ENCODE measurements at regions not wholly inside any gene's neighbourhood (a gene's known extent, or its start where the extent isn't known, plus 50 kb on each side); places are given as distances from the start of the nearest gene placed in this dataset.

DNA sequence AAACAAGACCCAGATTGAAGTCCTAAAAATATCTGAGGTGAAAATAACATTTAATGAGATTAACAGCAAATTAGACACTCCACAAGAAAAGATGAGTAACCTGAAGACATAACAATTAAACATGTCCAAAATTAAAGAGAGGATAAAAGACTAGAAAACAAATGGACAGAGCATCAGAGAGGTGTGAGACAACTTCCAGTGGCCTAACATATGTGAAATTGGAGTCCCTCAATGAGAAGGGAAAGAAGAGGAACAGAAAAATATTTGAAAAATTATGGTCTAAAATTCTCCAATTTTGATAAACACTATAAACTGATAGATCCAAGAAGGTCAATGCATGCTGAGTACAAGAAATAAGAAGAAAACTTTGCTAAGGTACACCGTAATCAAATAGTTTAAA lies 151.9 kb downstream of the KITLG start:
- Histone ChIP-seq H3K4me3 (replicated peaks in 1 of 3; ENCODE audit: insufficient read depth in 1 of 3, low read depth in 2 of 3, low read length in 3 of 3) (no peak overlapping the region), H3K4me2 (ENCODE audit: low read depth, low read length) (no peak overlapping the region), H3K4me1 (ENCODE audit: insufficient read depth, low read length) (peaks cover 25% of the 10 kb centered on the region), H2AFZ (ENCODE audit: low read length) (no peak overlapping the region), H3K9me3 (ENCODE audit: low read length) (peaks cover 6% of the 10 kb centered on the region), H3K36me3 (replicated peaks in 1 of 2; ENCODE audit: control insufficient read depth in 1 of 2, insufficient read depth in 2 of 2, low read length in 2 of 2) (no peaks in the 10 kb centered on the region), H3K9ac (ENCODE audit: insufficient read depth, low read depth, low read length) (no peak overlapping the region), H4K20me1 (ENCODE audit: insufficient read depth, low read length) (no peaks in the 10 kb centered on the region), H3K79me2 (ENCODE audit: insufficient read depth, low read length) (no peaks in the 10 kb centered on the region), H3K27me3 (ENCODE audit: control insufficient read depth in 1 of 2, insufficient read depth in 2 of 2, low read length in 2 of 2) (no peaks in the 10 kb centered on the region), H3K27ac (ENCODE audit: extremely low read length, insufficient read depth, low read length) (no peak overlapping the region)
- FAIRE-seq (no peak), ATAC-seq (no peak), DNase-seq (ENCODE audit: low spot score) (no peak)
- intact Hi-C loops (cut with micrococcal nuclease; ENCODE audit: unreplicated experiment) = no loop called here
- CTCF ChIA-PET (ENCODE audit: low intra/inter-chr PET ratio, low total read pairs) = no interaction called here
- in situ Hi-C loops (cut with HindIII; ENCODE audit: extremely low pct_ligation_motif_present, low pct_unique_long_range_greater_than_20kb) = no loop called here
- no peak for TF ChIP-seq ZNF883 (CRISPR knock-in tag; IDR thresholded peaks at IDR 0.05; ENCODE audit: not compliant biosample characterization)
- TF ChIP-seq ZNF607 (CRISPR knock-in tag; IDR thresholded peaks at IDR 0.05; ENCODE audit: borderline replicate concordance) = no peak
- TF ChIP-seq ZNF792 (CRISPR knock-in tag; IDR thresholded peaks at IDR 0.05) = no peak
- TF ChIP-seq ZNF816 (CRISPR knock-in tag; IDR thresholded peaks at IDR 0.05; ENCODE audit: borderline replicate concordance) = no peak
- TF ChIP-seq, protein P1, sequence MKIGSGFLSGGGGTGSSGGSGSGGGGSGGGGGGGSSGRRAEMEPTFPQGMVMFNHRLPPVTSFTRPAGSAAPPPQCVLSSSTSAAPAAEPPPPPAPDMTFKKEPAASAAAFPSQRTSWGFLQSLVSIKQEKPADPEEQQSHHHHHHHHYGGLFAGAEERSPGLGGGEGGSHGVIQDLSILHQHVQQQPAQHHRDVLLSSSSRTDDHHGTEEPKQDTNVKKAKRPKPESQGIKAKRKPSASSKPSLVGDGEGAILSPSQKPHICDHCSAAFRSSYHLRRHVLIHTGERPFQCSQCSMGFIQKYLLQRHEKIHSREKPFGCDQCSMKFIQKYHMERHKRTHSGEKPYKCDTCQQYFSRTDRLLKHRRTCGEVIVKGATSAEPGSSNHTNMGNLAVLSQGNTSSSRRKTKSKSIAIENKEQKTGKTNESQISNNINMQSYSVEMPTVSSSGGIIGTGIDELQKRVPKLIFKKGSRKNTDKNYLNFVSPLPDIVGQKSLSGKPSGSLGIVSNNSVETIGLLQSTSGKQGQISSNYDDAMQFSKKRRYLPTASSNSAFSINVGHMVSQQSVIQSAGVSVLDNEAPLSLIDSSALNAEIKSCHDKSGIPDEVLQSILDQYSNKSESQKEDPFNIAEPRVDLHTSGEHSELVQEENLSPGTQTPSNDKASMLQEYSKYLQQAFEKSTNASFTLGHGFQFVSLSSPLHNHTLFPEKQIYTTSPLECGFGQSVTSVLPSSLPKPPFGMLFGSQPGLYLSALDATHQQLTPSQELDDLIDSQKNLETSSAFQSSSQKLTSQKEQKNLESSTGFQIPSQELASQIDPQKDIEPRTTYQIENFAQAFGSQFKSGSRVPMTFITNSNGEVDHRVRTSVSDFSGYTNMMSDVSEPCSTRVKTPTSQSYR (CRISPR knock-in tag; IDR thresholded peaks at IDR 0.05; ENCODE audit: borderline replicate concordance) = no peak
- no peak for TF ChIP-seq MED8 (CRISPR knock-in tag; IDR thresholded peaks at IDR 0.05; ENCODE audit: insufficient replicate concordance)
- TF ChIP-seq, protein P2, sequence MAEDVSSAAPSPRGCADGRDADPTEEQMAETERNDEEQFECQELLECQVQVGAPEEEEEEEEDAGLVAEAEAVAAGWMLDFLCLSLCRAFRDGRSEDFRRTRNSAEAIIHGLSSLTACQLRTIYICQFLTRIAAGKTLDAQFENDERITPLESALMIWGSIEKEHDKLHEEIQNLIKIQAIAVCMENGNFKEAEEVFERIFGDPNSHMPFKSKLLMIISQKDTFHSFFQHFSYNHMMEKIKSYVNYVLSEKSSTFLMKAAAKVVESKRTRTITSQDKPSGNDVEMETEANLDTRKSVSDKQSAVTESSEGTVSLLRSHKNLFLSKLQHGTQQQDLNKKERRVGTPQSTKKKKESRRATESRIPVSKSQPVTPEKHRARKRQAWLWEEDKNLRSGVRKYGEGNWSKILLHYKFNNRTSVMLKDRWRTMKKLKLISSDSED (CRISPR knock-in tag; IDR thresholded peaks at IDR 0.05) = no peak
- TF ChIP-seq TSC22D2 (CRISPR knock-in tag; IDR thresholded peaks at IDR 0.05; ENCODE audit: borderline replicate concordance) = no peak
- TF ChIP-seq HNRNPLL (IDR thresholded peaks at IDR 0.05; ENCODE audit: low read depth, low read length, poor library complexity, severe bottlenecking) = no peak
- WGBS (ENCODE audit: low lambda C conversion rate) = 100% methylated on average over 1 of the region's 1 CpG
- POLR2A ChIA-PET = no interaction called here
- BruUV-seq (replicated peaks) = no TSS peak
